Muscle layer of duodenum (tissue), 2 donors: ENCODE measurements at regions not wholly inside any gene's neighbourhood (a gene's known extent, or its start where the extent isn't known, plus 50 kb on each side); places are given as distances from the start of the nearest gene placed in this dataset.

ENCODE experiments used
- H3K27ac ChIP-seq: one replicate; pipeline ENCODE4 v1.7.0; 2013; ENCODE audit warnings: mild to moderate bottlenecking, low read length
- H3K27me3 ChIP-seq: one replicate; pipeline ENCODE4 v1.7.0; 2013; ENCODE audit warnings: low read depth, mild to moderate bottlenecking, control low read depth, low read length
- H3K36me3 ChIP-seq, 2 donors: one replicate each; pipeline ENCODE4 v1.7.0; 2013; ENCODE audit warnings: low read length in 2 of 2, control low read depth in 1 of 2, mild to moderate bottlenecking in 1 of 2; ENCODE audit not compliant: insufficient read depth in 2 of 2, control insufficient read depth in 1 of 2
- H3K4me1 ChIP-seq, 2 donors: one replicate each; pipeline ENCODE4 v1.7.0; 2013; ENCODE audit warnings: low read length in 2 of 2, mild to moderate bottlenecking in 2 of 2, control low read depth in 1 of 2, moderate library complexity in 1 of 2; ENCODE audit not compliant: insufficient read depth in 2 of 2, control insufficient read depth in 1 of 2
- H3K4me3 ChIP-seq, 2 donors: one replicate each; pipeline ENCODE4 v1.7.0; 2013; ENCODE audit warnings: low read length in 2 of 2, low read depth in 1 of 2, mild to moderate bottlenecking in 1 of 2
- H3K9me3 ChIP-seq, 2 donors: one replicate each; pipeline ENCODE4 v1.7.0; 2013; ENCODE audit warnings: low read length in 2 of 2, control low read depth in 1 of 2, mild to moderate bottlenecking in 1 of 2; ENCODE audit not compliant: control insufficient read depth in 1 of 2
- donor health status: healthy.

DNA sequence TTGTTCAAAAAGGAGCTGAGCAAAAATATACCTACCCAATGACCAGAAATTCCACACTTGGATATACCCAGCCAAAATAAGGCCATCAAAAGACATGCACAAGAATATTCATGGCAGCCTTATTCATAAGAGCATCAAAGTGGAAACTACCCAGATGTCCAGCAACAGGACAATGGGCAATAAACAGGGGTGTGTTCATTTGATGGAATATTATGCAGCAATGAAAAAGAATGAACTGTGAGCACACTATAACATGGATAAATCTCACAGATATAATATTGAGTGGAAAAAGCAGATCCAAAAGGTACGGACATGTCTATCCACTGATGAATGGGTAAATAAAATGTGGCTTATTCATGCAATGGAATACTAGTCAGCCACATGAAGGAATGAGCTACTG lies 209.2 kb upstream of the LHX5 start:
- no peaks in the 10 kb centered on the region for H3K9me3 ChIP-seq
- no peaks in the 10 kb centered on the region for H3K27me3 ChIP-seq
- H3K27ac ChIP-seq: no peak overlapping the region
- no peaks in the 10 kb centered on the region for H3K36me3 ChIP-seq
- H3K4me1 ChIP-seq: no peaks in the 10 kb centered on the region
- no peak overlapping the region for H3K4me3 ChIP-seq

DNA sequence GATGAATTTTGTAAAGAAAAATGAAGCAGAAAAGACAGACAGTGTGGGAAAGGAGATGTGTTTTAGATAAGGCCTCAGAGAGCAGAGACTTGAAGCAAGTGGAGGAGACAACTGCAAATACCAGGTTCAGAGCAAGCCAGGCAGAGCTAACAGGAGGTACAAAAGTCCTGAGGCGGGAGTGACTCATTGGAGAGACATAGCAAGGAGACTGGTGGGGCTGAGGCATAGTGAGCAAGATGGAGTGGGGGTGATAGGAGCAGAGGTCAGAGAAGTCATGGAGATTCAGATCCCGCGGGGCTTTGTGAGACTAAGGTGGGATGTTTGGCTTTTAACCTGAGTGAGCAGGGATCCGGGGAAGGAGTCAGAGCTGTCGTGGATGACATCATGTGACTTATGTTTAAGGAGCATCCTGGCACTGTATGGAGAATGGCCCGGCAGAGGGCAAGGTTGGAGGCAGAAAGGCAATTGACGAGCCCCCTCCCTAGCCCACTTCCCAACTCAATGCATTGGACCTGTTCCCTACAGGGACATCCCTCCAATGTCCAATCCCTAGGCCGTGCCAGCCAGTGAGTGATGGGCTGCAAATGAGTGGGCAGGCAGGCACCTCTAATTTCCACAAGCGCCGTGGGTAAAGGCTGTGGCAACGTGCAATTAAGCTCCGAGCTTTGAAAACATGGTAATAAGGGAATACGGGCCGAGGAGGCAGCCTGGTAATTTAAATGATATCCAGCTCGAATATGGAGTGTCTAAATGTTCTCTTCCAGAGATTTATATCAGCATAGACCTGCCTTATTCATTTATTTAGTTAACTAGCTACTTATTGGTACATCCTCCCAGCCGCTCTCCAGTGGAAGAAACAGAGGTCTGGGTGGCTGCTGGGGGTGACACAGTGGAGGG lies 206.8 kb upstream of the LHX5 start:
- Histone ChIP-seq H3K27me3 (no peaks in the 10 kb centered on the region), H3K36me3 (no peaks in the 10 kb centered on the region), H3K27ac (no peak overlapping the region), H3K4me3 (no peak overlapping the region), H3K9me3 (no peaks in the 10 kb centered on the region), H3K4me1 (no peaks in the 10 kb centered on the region)

DNA sequence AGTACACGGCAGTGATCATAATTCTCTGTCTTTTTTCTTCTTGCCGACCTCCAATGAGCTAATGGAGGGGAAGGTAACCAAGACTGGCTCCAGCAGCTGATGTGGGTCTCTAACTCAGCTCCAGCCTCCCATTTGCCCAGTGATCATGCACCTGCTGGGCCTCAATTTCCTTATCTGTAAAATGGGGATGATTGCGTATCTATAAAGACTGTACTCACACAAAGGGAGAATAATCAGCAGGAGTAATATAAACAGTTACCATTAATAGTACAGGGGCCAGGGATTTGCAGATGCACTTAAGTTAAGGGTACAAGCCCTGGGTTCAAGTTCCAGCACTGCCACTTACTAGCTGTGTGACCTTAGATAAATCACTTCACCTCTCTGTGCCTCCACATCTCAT lies 204.9 kb upstream of the LHX5 start:
- no peak overlapping the region for H3K27ac ChIP-seq
- no peaks in the 10 kb centered on the region for H3K36me3 ChIP-seq
- no peaks in the 10 kb centered on the region for H3K4me1 ChIP-seq
- no peaks in the 10 kb centered on the region for H3K27me3 ChIP-seq
- no peak overlapping the region for H3K4me3 ChIP-seq
- no peaks in the 10 kb centered on the region for H3K9me3 ChIP-seq

DNA sequence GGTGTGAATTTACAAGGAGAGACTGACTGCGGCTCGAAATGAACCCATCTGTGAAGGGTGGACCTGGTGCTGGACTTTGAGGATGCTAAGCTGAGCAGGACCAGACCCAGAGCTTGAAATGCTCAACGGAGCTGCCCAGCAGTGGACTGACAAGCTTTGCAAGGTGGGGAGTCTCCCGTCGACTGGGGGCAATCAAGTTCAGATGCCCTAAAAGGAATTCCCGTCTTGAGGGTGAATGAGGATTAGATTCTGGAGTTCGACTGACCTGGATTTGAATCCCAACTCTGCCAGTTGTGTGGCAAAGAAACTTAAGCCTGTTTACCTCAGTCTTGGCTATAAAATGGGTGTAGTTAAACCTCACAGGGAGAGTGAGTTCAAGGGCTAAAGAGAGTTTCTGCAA lies 204.4 kb upstream of the LHX5 start:
- no peaks in the 10 kb centered on the region for H3K27me3 ChIP-seq

DNA sequence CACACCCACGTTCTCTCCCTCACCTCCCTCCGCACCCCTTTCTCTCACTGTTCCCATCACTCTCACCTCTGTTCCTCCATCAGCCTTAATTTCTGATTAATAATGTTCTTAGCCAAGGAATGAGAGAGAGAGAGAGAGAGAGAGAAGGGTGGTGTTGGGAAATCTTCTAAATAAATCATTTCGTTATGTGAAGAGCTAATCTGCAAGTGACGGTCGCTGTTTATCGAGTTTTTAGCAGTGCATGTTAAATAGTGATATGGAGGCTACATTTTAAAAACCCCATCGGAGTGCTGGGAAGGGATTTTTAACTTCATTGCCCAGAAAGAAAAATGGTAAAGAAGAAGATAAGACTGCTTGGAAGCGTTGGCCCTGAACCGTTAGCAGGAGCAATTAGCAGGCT lies 203.3 kb upstream of the LHX5 start:
- Histone ChIP-seq H3K4me1 (no peaks in the 10 kb centered on the region), H3K9me3 (no peaks in the 10 kb centered on the region), H3K36me3 (no peaks in the 10 kb centered on the region), H3K27me3 (peaks cover 2% of the 10 kb centered on the region), H3K27ac (no peak overlapping the region), H3K4me3 (no peak overlapping the region)

More for the DNA sequence above, 204.4 kb upstream of the LHX5 start:
- H3K4me1 ChIP-seq: no peaks in the 10 kb centered on the region
- H3K9me3 ChIP-seq: no peaks in the 10 kb centered on the region
- no peak overlapping the region for H3K27ac ChIP-seq
- no peak overlapping the region for H3K4me3 ChIP-seq
- no peaks in the 10 kb centered on the region for H3K36me3 ChIP-seq

DNA sequence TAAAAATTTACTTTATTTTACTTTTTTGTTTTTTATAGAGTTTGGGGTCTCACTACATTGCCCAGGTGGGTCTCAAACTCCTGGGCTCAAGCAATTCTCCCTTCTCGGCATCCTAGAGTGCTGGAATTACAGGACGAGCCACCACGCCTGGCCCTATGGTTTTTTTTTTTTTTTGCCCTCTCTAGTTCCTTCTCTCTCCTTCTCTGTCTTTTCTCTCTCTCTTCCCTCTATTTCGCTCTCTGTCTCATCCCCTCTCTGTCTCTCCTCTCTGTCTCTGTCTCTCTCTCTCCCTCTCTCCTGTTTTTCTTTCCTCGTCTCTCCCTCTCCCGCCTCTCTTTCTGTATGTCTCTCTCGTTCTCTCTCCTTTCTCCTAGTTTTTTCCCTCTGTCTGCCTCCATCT lies 202.6 kb upstream of the LHX5 start:
- no peaks in the 10 kb centered on the region for H3K9me3 ChIP-seq
- H3K4me1 ChIP-seq: no peaks in the 10 kb centered on the region
- H3K27ac ChIP-seq: no peak overlapping the region
- peaks cover 8% of the 10 kb centered on the region for H3K27me3 ChIP-seq
- no peak overlapping the region for H3K4me3 ChIP-seq
- H3K36me3 ChIP-seq: no peaks in the 10 kb centered on the region

DNA sequence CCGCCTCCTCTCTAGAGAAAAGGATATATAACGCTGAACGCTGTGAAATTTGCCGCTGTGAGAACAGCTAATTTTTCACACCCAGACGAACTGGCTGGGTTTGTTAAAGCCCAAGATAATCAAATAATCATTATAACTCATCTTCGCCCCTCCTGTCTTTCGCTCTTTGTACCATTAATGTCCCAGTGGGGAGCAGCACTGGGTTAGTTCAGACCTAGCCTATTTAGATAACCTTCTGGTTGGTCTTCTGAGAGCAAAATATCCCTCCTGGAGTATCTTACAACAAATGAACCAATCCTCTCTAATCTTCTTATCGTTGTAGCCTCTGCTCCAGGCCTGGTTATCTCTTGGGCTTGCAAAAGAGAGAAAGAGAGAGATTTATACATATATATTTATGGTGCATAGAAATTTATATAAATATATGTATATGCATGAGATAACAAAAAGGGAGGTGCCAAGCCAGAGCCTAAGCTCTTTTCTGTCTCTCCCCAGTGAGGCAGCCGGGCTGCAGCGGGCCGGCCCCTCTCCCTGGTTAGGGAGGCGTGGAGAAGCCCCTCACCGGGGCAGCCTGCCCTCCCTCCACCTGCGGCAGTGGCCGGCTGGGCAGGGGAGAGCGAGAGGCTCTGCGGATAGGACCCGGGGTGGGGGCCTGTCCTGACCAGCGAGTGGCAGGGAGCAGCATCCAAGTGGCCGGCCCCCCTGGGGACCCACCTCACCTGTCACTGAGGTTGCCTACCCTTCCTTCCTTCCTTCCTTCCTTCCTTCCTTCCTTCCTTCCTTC lies 202.0 kb upstream of the LHX5 start:
- H3K27ac ChIP-seq: no peak overlapping the region
- no peaks in the 10 kb centered on the region for H3K4me1 ChIP-seq
- H3K36me3 ChIP-seq: no peaks in the 10 kb centered on the region
- no peak overlapping the region for H3K4me3 ChIP-seq
- H3K9me3 ChIP-seq: no peaks in the 10 kb centered on the region
- peaks cover 8% of the 10 kb centered on the region for H3K27me3 ChIP-seq

DNA sequence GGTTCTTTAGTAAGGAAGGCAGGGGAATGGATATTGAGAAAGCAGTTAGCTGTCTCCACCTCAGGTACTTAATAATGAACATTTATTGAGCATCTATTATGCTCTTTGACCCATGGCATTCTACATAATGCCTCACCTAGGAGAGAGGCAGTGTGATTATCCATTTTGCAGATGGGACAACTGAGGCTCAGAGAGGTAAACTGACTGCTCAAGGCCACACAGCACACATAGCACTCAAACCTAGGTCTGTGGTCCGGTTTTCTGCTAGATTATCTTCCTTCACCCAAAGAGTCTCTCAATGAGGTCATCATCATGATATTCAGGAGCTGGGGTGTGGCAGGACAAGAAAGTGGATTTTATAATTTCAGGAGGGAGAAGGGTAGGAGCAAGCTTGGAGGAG lies 199.1 kb upstream of the LHX5 start:
- Histone ChIP-seq H3K36me3 (no peaks in the 10 kb centered on the region), H3K4me1 (no peaks in the 10 kb centered on the region), H3K27me3 (peaks cover 12% of the 10 kb centered on the region), H3K27ac (no peak overlapping the region), H3K9me3 (no peaks in the 10 kb centered on the region), H3K4me3 (no peak overlapping the region)

DNA sequence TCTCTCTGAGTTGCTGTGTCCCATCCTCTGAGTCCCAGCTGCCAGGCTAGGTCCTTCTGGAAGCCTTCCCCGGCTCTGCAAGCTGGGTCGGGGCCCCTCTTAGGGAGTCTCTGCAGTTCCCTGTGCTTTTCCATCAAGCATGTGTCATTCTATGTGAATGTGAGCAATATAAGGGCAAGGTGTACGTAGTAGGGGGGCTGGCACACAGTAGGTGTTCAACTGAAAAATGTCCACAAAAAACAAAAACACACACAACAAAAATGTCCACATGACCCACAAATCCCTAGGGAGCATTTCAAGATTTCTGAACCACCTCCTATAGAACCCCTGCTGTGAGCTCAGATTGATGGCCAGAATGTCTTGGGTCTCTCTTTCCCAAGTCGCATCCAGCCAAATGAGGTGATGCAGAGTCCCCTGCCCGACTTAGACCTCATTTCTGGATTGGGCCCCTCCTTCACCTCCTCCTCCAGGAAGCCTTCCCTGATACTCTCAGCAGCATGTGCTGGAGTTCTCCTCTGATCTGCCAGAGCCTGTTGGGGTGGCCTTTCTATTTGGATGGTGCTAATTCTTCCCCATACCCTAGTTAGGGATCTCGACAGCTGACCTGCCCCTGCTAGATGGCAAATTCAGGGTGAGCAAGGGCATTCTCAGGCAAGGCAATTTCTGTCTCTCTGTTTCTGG lies 196.1 kb upstream of the LHX5 start:
- no peak overlapping the region for H3K27ac ChIP-seq
- no peaks in the 10 kb centered on the region for H3K9me3 ChIP-seq
- no peak overlapping the region for H3K4me3 ChIP-seq
- peaks cover 12% of the 10 kb centered on the region for H3K27me3 ChIP-seq
- H3K4me1 ChIP-seq: no peaks in the 10 kb centered on the region
- H3K36me3 ChIP-seq: no peaks in the 10 kb centered on the region

DNA sequence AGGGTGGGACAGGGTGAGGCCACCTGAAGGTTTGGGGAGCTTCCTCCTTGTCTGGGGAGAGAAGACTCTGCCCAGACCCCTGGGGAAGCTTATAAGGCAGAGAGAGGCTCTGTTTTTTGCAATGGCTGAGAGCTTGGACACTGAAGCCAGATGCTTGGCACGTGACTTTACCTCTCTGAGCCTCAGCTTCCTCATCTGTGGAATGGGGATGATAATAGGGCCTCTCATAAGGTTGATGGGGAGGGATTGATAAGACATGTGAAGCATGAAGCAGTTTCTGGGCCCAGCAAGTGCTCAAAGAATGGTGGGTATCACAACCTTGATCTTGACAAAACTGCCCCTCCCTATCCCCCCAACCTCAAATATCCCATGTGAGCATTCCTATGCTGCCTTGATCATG lies 195.4 kb upstream of the LHX5 start:
- Histone ChIP-seq H3K36me3 (no peaks in the 10 kb centered on the region), H3K27ac (no peak overlapping the region), H3K4me1 (no peaks in the 10 kb centered on the region), H3K4me3 (no peak overlapping the region), H3K27me3 (peaks cover 12% of the 10 kb centered on the region), H3K9me3 (no peaks in the 10 kb centered on the region)

DNA sequence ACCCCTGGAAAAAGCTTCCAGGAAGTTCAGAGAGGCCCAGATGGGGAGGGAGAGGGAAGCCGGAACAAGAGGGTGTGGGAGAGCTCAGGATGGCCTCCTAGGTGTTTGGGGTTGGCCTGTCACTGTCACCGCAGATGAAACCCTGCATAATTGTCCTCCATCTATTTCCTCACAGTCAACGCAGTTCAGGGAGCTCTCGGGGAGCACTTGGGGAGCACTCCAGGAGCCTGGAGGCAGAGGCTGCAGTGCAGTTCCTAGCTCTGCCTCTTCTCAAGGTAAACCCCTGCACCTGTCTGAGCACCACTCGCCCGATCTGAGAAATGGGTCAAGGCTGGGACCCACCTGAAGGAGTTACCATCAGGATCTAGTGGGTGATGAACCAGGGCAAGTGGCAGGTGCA lies 194.6 kb upstream of the LHX5 start:
- peaks cover 12% of the 10 kb centered on the region for H3K27me3 ChIP-seq
- H3K4me3 ChIP-seq: no peak overlapping the region
- no peak overlapping the region for H3K27ac ChIP-seq
- no peaks in the 10 kb centered on the region for H3K9me3 ChIP-seq
- H3K36me3 ChIP-seq: no peaks in the 10 kb centered on the region
- H3K4me1 ChIP-seq: no peaks in the 10 kb centered on the region
